H1 (cell line): ENCODE measurements at regions not wholly inside any gene's neighbourhood (a gene's known extent, or its start where the extent isn't known, plus 50 kb on each side); places are given as distances from the start of the nearest gene placed in this dataset.
"Not testable (repeated sequence)": the region's sequence is repeated elsewhere in the genome, so short reads cannot be mapped to it uniquely, and the experiment has no call there.

Source experiments
- POLR2A ChIP-seq, 2 experiments: IDR thresholded peaks; 1 replicate in 1 of 2; 2 replicates in 1 of 2; pipeline ENCODE4 v1.6.1; 2011; ENCODE audit warnings: low read depth in 2 of 2, low read length in 2 of 2, mild to moderate bottlenecking in 2 of 2; ENCODE audit errors: control extremely low read depth in 1 of 2
- RFX5 ChIP-seq: IDR thresholded peaks from 2 replicates; pipeline ENCODE4 v1.6.1; 2011; ENCODE audit warnings: low read depth, low read length, improper control_type of control experiment, borderline replicate concordance
- RXRA ChIP-seq: IDR thresholded peaks from 2 replicates; pipeline ENCODE4 v1.6.1; 2011; ENCODE audit warnings: low read depth, mild to moderate bottlenecking, low read length, moderate library complexity; ENCODE audit not compliant: insufficient read depth
- TBP ChIP-seq: IDR thresholded peaks from 2 replicates; pipeline ENCODE4 v1.6.1; 2011; ENCODE audit warnings: low read depth, low read length, improper control_type of control experiment
- TF ChIP-seq, protein P1 (sequence below): fragments of 300-600 bp; sonication (generic); IDR thresholded peaks from 2 replicates; pipeline ENCODE4 v1.7.1; 2012; ENCODE audit warnings: low read length, moderate library complexity, mild to moderate bottlenecking, inconsistent platforms; ENCODE audit not compliant: insufficient replicate concordance

DNA sequence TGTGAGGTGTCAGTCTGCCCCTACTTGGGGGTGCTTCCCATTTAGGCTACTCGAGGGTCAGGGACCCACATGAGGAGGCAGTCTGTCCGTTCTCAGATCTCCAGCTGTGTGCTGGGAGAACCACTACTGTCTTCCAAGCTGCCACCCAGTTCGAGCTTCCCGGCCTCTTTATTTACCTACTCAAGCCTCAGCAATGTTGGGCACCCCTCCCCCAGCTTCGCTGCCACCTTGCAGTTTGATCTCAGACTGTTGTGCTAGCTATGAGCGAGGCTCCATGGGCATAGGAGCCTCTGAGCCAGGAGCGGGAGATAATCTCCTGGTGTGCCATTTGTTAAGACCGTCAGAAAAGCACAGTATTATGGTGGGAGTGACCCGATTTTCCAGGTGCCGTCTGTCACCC lies 682.4 kb downstream of the CD109 start:
- TF ChIP-seq, protein P1, sequence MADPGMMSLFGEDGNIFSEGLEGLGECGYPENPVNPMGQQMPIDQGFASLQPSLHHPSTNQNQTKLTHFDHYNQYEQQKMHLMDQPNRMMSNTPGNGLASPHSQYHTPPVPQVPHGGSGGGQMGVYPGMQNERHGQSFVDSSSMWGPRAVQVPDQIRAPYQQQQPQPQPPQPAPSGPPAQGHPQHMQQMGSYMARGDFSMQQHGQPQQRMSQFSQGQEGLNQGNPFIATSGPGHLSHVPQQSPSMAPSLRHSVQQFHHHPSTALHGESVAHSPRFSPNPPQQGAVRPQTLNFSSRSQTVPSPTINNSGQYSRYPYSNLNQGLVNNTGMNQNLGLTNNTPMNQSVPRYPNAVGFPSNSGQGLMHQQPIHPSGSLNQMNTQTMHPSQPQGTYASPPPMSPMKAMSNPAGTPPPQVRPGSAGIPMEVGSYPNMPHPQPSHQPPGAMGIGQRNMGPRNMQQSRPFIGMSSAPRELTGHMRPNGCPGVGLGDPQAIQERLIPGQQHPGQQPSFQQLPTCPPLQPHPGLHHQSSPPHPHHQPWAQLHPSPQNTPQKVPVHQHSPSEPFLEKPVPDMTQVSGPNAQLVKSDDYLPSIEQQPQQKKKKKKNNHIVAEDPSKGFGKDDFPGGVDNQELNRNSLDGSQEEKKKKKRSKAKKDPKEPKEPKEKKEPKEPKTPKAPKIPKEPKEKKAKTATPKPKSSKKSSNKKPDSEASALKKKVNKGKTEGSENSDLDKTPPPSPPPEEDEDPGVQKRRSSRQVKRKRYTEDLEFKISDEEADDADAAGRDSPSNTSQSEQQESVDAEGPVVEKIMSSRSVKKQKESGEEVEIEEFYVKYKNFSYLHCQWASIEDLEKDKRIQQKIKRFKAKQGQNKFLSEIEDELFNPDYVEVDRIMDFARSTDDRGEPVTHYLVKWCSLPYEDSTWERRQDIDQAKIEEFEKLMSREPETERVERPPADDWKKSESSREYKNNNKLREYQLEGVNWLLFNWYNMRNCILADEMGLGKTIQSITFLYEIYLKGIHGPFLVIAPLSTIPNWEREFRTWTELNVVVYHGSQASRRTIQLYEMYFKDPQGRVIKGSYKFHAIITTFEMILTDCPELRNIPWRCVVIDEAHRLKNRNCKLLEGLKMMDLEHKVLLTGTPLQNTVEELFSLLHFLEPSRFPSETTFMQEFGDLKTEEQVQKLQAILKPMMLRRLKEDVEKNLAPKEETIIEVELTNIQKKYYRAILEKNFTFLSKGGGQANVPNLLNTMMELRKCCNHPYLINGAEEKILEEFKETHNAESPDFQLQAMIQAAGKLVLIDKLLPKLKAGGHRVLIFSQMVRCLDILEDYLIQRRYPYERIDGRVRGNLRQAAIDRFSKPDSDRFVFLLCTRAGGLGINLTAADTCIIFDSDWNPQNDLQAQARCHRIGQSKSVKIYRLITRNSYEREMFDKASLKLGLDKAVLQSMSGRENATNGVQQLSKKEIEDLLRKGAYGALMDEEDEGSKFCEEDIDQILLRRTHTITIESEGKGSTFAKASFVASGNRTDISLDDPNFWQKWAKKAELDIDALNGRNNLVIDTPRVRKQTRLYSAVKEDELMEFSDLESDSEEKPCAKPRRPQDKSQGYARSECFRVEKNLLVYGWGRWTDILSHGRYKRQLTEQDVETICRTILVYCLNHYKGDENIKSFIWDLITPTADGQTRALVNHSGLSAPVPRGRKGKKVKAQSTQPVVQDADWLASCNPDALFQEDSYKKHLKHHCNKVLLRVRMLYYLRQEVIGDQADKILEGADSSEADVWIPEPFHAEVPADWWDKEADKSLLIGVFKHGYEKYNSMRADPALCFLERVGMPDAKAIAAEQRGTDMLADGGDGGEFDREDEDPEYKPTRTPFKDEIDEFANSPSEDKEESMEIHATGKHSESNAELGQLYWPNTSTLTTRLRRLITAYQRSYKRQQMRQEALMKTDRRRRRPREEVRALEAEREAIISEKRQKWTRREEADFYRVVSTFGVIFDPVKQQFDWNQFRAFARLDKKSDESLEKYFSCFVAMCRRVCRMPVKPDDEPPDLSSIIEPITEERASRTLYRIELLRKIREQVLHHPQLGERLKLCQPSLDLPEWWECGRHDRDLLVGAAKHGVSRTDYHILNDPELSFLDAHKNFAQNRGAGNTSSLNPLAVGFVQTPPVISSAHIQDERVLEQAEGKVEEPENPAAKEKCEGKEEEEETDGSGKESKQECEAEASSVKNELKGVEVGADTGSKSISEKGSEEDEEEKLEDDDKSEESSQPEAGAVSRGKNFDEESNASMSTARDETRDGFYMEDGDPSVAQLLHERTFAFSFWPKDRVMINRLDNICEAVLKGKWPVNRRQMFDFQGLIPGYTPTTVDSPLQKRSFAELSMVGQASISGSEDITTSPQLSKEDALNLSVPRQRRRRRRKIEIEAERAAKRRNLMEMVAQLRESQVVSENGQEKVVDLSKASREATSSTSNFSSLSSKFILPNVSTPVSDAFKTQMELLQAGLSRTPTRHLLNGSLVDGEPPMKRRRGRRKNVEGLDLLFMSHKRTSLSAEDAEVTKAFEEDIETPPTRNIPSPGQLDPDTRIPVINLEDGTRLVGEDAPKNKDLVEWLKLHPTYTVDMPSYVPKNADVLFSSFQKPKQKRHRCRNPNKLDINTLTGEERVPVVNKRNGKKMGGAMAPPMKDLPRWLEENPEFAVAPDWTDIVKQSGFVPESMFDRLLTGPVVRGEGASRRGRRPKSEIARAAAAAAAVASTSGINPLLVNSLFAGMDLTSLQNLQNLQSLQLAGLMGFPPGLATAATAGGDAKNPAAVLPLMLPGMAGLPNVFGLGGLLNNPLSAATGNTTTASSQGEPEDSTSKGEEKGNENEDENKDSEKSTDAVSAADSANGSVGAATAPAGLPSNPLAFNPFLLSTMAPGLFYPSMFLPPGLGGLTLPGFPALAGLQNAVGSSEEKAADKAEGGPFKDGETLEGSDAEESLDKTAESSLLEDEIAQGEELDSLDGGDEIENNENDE: not testable (repeated sequence)
- TF ChIP-seq TBP; RFX5; POLR2A (IDR thresholded peaks at IDR 0.05; ENCODE audit: control extremely low read depth in 1 of 2, low read depth in 2 of 2, low read length in 2 of 2); RXRA: not testable (repeated sequence)
